K562 (cell line): ENCODE measurements at regions not wholly inside any gene's neighbourhood (a gene's known extent, or its start where the extent isn't known, plus 50 kb on each side); places are given as distances from the start of the nearest gene placed in this dataset.
"Not testable (repeated sequence)": the region's sequence is repeated elsewhere in the genome, so short reads cannot be mapped to it uniquely, and the experiment has no call there.

ENCODE experiments used
- ATAC-seq: fragments of 200-7000 bp; cut with Tn5 transposase; 3 replicates; pipeline ENCODE4 v1.9.1; 2020; ENCODE audit warnings: moderate library complexity
- BruUV-seq: library from RNA; stranded (reverse); fragments of 400-500 nt; replicated peaks from 2 replicates; lab custom pipeline; 2021; lab: Mats Ljungman, UMichigan
- CTCF ChIA-PET: fragments of 300-600 bp; formaldehyde crosslinking; extraction: SDS; loops from one replicate; lab custom pipeline; 2021; ENCODE audit warnings: low intra/inter-chr PET ratio; lab: Yijun Ruan, JAX
- POLR2A ChIA-PET: fragments of 300-600, 350-650 bp; sonication (Branson Sonifier 250); formaldehyde crosslinking; extraction: SDS; loops from one replicate; lab custom pipeline; 2021; ENCODE audit warnings: antibody characterized with exemption, inconsistent platforms; lab: Yijun Ruan, JAX
- DNase-seq, 4 experiments: peaks; one replicate each; pipeline versions ENCODE4 v3.0.0 to v3.0.0-alpha.2; 2011 to 2018; ENCODE audit warnings: low spot score in 3 of 4, mixed read lengths in 3 of 4; ENCODE audit errors: extremely low read depth in 1 of 4
- FAIRE-seq: peaks from 2 replicates; lab custom pipeline; 2011; peaks lifted over from hg19 to GRCh38; lab: Jason Lieb, UNC
- H2AFZ ChIP-seq: 2 replicates; pipeline ENCODE4 v1.6.0; 2011; ENCODE audit warnings: low read depth, low read length, control low read depth, inconsistent platforms
- H3K27ac ChIP-seq: fragments of 200-600 bp; 3 replicates; pipeline ENCODE4 v1.8.0; 2011; ENCODE audit warnings: low read depth, mild to moderate bottlenecking, control low read depth, inconsistent platforms, low read length, moderate library complexity, mixed read lengths; ENCODE audit errors: extremely low read depth
- H3K27me3 ChIP-seq, 2 experiments: fragments of 300-600 bp in 1 of 2; 2 replicates in 1 of 2; 3 replicates in 1 of 2; pipeline versions ENCODE4 v1.6.0 to v1.8.0; 2011; ENCODE audit warnings: inconsistent platforms in 2 of 2, low read length in 2 of 2, mild to moderate bottlenecking in 1 of 2, mixed read lengths in 1 of 2, moderate library complexity in 1 of 2; ENCODE audit not compliant: control insufficient read depth in 2 of 2, insufficient read depth in 2 of 2
- H3K36me3 ChIP-seq: fragments of 300-600 bp; 3 replicates; pipeline ENCODE4 v1.8.0; 2011; ENCODE audit warnings: mild to moderate bottlenecking, low read length, inconsistent platforms; ENCODE audit not compliant: control insufficient read depth, insufficient read depth
- H3K4me1 ChIP-seq, 2 experiments: fragments of 200-600 bp in 1 of 2; replicated peaks in 1 of 2; 2 replicates in 1 of 2; 3 replicates in 1 of 2; pipeline versions ENCODE4 v1.5.1 to v1.8.0; 2011; ENCODE audit warnings: inconsistent platforms in 2 of 2, low read length in 2 of 2, mild to moderate bottlenecking in 1 of 2, mixed read lengths in 1 of 2, moderate library complexity in 1 of 2; ENCODE audit not compliant: control insufficient read depth in 2 of 2, insufficient read depth in 2 of 2
- H3K4me2 ChIP-seq: 2 replicates; pipeline ENCODE4 v1.6.1; 2011; ENCODE audit warnings: low read length, control low read depth, inconsistent platforms, mixed read lengths; ENCODE audit not compliant: insufficient read depth
- H3K4me3 ChIP-seq: fragments of 200-600 bp; sonication (generic), shearing (Covaris generic); 2 replicates; pipeline ENCODE4 v1.5.1; 2016; ENCODE audit warnings: control low read depth, inconsistent platforms
- H3K79me2 ChIP-seq: fragments of 200-600 bp; 3 replicates; pipeline ENCODE4 v1.8.0; 2011; ENCODE audit warnings: low read length, inconsistent platforms; ENCODE audit not compliant: control insufficient read depth, insufficient read depth
- H3K9ac ChIP-seq, 2 experiments: 2 replicates each; pipeline versions ENCODE4 v1.6.0 to v1.6.1; 2011; ENCODE audit warnings: low read depth in 2 of 2, low read length in 2 of 2, control low read depth in 1 of 2, inconsistent platforms in 1 of 2, mild to moderate bottlenecking in 1 of 2, mixed read lengths in 1 of 2; ENCODE audit not compliant: insufficient read depth in 1 of 2
- H3K9me1 ChIP-seq: one replicate; pipeline ENCODE4 v1.6.0; 2011; ENCODE audit warnings: inconsistent platforms, mild to moderate bottlenecking, low read length, moderate library complexity; ENCODE audit not compliant: control insufficient read depth, insufficient read depth
- H3K9me3 ChIP-seq: replicated peaks from 2 replicates; pipeline ENCODE4 v1.5.1; 2011; ENCODE audit warnings: low read depth, low read length, inconsistent platforms; ENCODE audit not compliant: control insufficient read depth, insufficient read depth
- H4K20me1 ChIP-seq: replicated peaks from 2 replicates; pipeline ENCODE4 v1.6.1; 2011; ENCODE audit warnings: low read length, inconsistent platforms, mixed read lengths; ENCODE audit not compliant: control insufficient read depth, insufficient read depth
- CHD2 ChIP-seq: IDR thresholded peaks from 2 replicates; pipeline ENCODE4 v1.6.1; 2011; ENCODE audit warnings: low read depth, low read length
- SPI1 ChIP-seq: IDR thresholded peaks from 2 replicates; pipeline ENCODE4 v1.6.1; 2011; ENCODE audit warnings: low read depth, low read length, control low read depth, borderline replicate concordance
- WGBS: fragments of 100-300 bp; shearing (Covaris generic); methylation state at CpG from one replicate; pipeline ENCODE4 v1.1.6; 2016; ENCODE audit warnings: low coverage, mixed read lengths; ENCODE audit not compliant: insufficient coverage; ENCODE audit errors: missing lambda C conversion rate; 5-methylcytosine and 5-hydroxymethylcytosine counted together
- in situ Hi-C: fragments of 300-500 bp; cut with MboI; formaldehyde crosslinking; loops from 4 replicates; pipeline ENCODE4 v1.15.0; 2018; ENCODE audit warnings: inconsistent platforms, mixed read lengths
- intact Hi-C: fragments of 100-400 bp; cut with micrococcal nuclease; formaldehyde crosslinking; loops from 2 replicates; pipeline ENCODE4 v1.14.2; 2022

GRCh38 chr9:62877987-62878386 is 1688.2 kb downstream of the SPATA31A7 start:
- intact Hi-C loops, H3K79me2 ChIP-seq, H3K27me3 ChIP-seq, CTCF ChIA-PET, H3K36me3 ChIP-seq, H3K4me2 ChIP-seq, POLR2A ChIA-PET, H3K4me3 ChIP-seq, ATAC-seq, BruUV-seq, H4K20me1 ChIP-seq, H3K9me1 ChIP-seq, H3K9me3 ChIP-seq, FAIRE-seq, H3K4me1 ChIP-seq, DNase-seq, H3K27ac ChIP-seq, H3K9ac ChIP-seq, H2AFZ ChIP-seq, in situ Hi-C loops: not testable (repeated sequence)
- TF ChIP-seq CHD2 (peak; percentile 46; the same call in 1 of the 2 replicates), SPI1 (peak; percentile 36; the same call in 1 of the 2 replicates)
- 2% methylated on average over 7 of the region's 7 CpGs for WGBS

- H2AFZ ChIP-seq, intact Hi-C loops, H4K20me1 ChIP-seq, BruUV-seq, H3K4me3 ChIP-seq, H3K9me1 ChIP-seq, in situ Hi-C loops, H3K27ac ChIP-seq, ATAC-seq, H3K4me1 ChIP-seq, H3K79me2 ChIP-seq, H3K9me3 ChIP-seq, DNase-seq, H3K9ac ChIP-seq, H3K36me3 ChIP-seq, POLR2A ChIA-PET, H3K4me2 ChIP-seq, H3K27me3 ChIP-seq, CTCF ChIA-PET, FAIRE-seq: not testable (repeated sequence)
- under 1% methylated on average over 6 of the region's 6 CpGs for WGBS
Observed at GRCh38 chr9:62880453-62880852, 1690.6 kb downstream of the SPATA31A7 start.

- H4K20me1 ChIP-seq, H3K36me3 ChIP-seq, H3K9me3 ChIP-seq, FAIRE-seq, H3K79me2 ChIP-seq, H3K27me3 ChIP-seq, H3K4me1 ChIP-seq, H3K4me2 ChIP-seq, H3K27ac ChIP-seq, CTCF ChIA-PET, in situ Hi-C loops, H3K4me3 ChIP-seq, intact Hi-C loops, H2AFZ ChIP-seq, POLR2A ChIA-PET, H3K9ac ChIP-seq, DNase-seq, BruUV-seq, ATAC-seq, H3K9me1 ChIP-seq: not testable (repeated sequence)
- 0% methylated on average over 3 of the region's 3 CpGs for WGBS
Observed at GRCh38 chr9:62880971-62881370, 1691.1 kb downstream of the SPATA31A7 start.

- DNase-seq, H3K4me2 ChIP-seq, H3K79me2 ChIP-seq, H3K27me3 ChIP-seq, H3K4me3 ChIP-seq, H4K20me1 ChIP-seq, CTCF ChIA-PET, H3K9me3 ChIP-seq, H2AFZ ChIP-seq, intact Hi-C loops, BruUV-seq, FAIRE-seq, H3K27ac ChIP-seq, in situ Hi-C loops, H3K36me3 ChIP-seq, POLR2A ChIA-PET, ATAC-seq, H3K9me1 ChIP-seq, H3K4me1 ChIP-seq, H3K9ac ChIP-seq: not testable (repeated sequence)
- 2% methylated on average over 8 of the region's 8 CpGs for WGBS
Observed at GRCh38 chr9:62881811-62882210, 1692.0 kb downstream of the SPATA31A7 start.
